Trophoblast cell (in vitro differentiated cells and primary cell): ENCODE measurements at regions not wholly inside any gene's neighbourhood (a gene's known extent, or its start where the extent isn't known, plus 50 kb on each side); places are given as distances from the start of the nearest gene placed in this dataset.

Experiments
- DNase-seq, 2 donors: peaks; one replicate each; pipeline ENCODE4 v3.0.0-alpha.2; 2016
- H2AFZ ChIP-seq: 2 replicates; pipeline ENCODE4 v1.6.1; 2013; ENCODE audit warnings: low read length, moderate library complexity, mild to moderate bottlenecking; ENCODE audit not compliant: insufficient read depth, poor library complexity
- H2AK5ac ChIP-seq: 2 replicates; pipeline ENCODE4 v1.6.1; 2013; ENCODE audit warnings: mild to moderate bottlenecking, low read length
- H2BK120ac ChIP-seq: 2 replicates; pipeline ENCODE4 v1.6.1; 2013; ENCODE audit warnings: low read length, mild to moderate bottlenecking, moderate library complexity; ENCODE audit not compliant: insufficient read depth, poor library complexity
- H2BK12ac ChIP-seq: 2 replicates; pipeline ENCODE4 v1.6.1; 2013; ENCODE audit warnings: mild to moderate bottlenecking, low read length, moderate library complexity
- H2BK5ac ChIP-seq: 2 replicates; pipeline ENCODE4 v1.6.1; 2013; ENCODE audit warnings: low read length, low read depth, moderate library complexity, mild to moderate bottlenecking; ENCODE audit not compliant: poor library complexity
- H3K14ac ChIP-seq: 2 replicates; pipeline ENCODE4 v1.6.1; 2013; ENCODE audit warnings: mild to moderate bottlenecking, low read length
- H3K18ac ChIP-seq: 2 replicates; pipeline ENCODE4 v1.6.1; 2013; ENCODE audit warnings: mild to moderate bottlenecking, low read length
- H3K23ac ChIP-seq: 2 replicates; pipeline ENCODE4 v1.6.1; 2013; ENCODE audit warnings: low read length
- H3K27ac ChIP-seq: 2 replicates; pipeline ENCODE4 v1.5.1; 2013; ENCODE audit warnings: low read depth, mild to moderate bottlenecking, inconsistent platforms, low read length, moderate library complexity
- H3K27me3 ChIP-seq: 2 replicates; pipeline ENCODE4 v1.6.1; 2013; ENCODE audit warnings: inconsistent platforms, mild to moderate bottlenecking, low read length, moderate library complexity; ENCODE audit not compliant: insufficient read depth
- H3K36me3 ChIP-seq, 2 experiments: 1 replicate in 1 of 2; 2 replicates in 1 of 2; pipeline ENCODE4 v1.6.1; 2013; ENCODE audit warnings: low read length in 2 of 2, mild to moderate bottlenecking in 2 of 2, moderate library complexity in 1 of 2; ENCODE audit not compliant: insufficient read depth in 2 of 2, control insufficient read depth in 1 of 2
- H3K4ac ChIP-seq: 2 replicates; pipeline ENCODE4 v1.6.1; 2013; ENCODE audit warnings: low read depth, mild to moderate bottlenecking, low read length, moderate library complexity
- H3K4me1 ChIP-seq, 2 experiments: 1 replicate in 1 of 2; 2 replicates in 1 of 2; pipeline ENCODE4 v1.6.1; 2013; ENCODE audit warnings: low read length in 2 of 2, mild to moderate bottlenecking in 2 of 2, moderate library complexity in 1 of 2; ENCODE audit not compliant: insufficient read depth in 2 of 2, control insufficient read depth in 1 of 2
- H3K4me2 ChIP-seq: 2 replicates; pipeline ENCODE4 v1.6.1; 2013; ENCODE audit warnings: inconsistent platforms, mild to moderate bottlenecking, low read length, moderate library complexity
- H3K4me3 ChIP-seq: 2 replicates; pipeline ENCODE4 v1.5.1; 2013; ENCODE audit warnings: mild to moderate bottlenecking, low read depth, low read length, inconsistent platforms
- H3K79me1 ChIP-seq: one replicate; pipeline ENCODE4 v1.6.1; 2013; ENCODE audit warnings: low read length
- H3K79me2 ChIP-seq: 2 replicates; pipeline ENCODE4 v1.6.1; 2013; ENCODE audit warnings: low read length, mild to moderate bottlenecking; ENCODE audit not compliant: control insufficient read depth, insufficient read depth, poor library complexity
- H3K9ac ChIP-seq: 2 replicates; pipeline ENCODE4 v1.6.1; 2013; ENCODE audit warnings: mild to moderate bottlenecking, low read length
- H3K9me3 ChIP-seq: 2 replicates; pipeline ENCODE4 v1.6.1; 2013; ENCODE audit warnings: low read depth, mild to moderate bottlenecking, control low read depth, inconsistent platforms, low read length; ENCODE audit not compliant: insufficient read depth
- H4K12ac ChIP-seq: 2 replicates; pipeline ENCODE4 v1.6.1; 2013; ENCODE audit warnings: low read depth, mild to moderate bottlenecking, low read length, moderate library complexity
- H4K8ac ChIP-seq: 2 replicates; pipeline ENCODE4 v1.6.1; 2013; ENCODE audit warnings: low read depth, mild to moderate bottlenecking, low read length, moderate library complexity
- H4K91ac ChIP-seq: one replicate; pipeline ENCODE4 v1.6.1; 2013; ENCODE audit warnings: low read depth, mild to moderate bottlenecking, low read length, moderate library complexity
- WGBS: extraction: QIAGEN DNeasy Blood & Tissue Kit; methylation state at CpG from one replicate; pipeline ENCODE4 v1.1.7; 2013; ENCODE audit warnings: missing lambda C conversion rate; ENCODE audit not compliant: insufficient read length, insufficient coverage; ENCODE audit errors: extremely low coverage; 5-methylcytosine and 5-hydroxymethylcytosine counted together

GRCh38 chr3:110343376-110343775 is 728.2 kb upstream of the NECTIN3 start:
- peak in 1 of 2 donors; percentile 3 for DNase-seq
- Histone ChIP-seq H3K9me3 (no peaks in the 10 kb centered on the region), H3K9ac (no peak overlapping the region), H2AFZ (no peak overlapping the region), H2BK12ac (no peak overlapping the region), H3K23ac (no peak overlapping the region), H3K4me2 (no peak overlapping the region), H4K8ac (no peak overlapping the region), H3K18ac (no peak overlapping the region), H3K14ac (no peak overlapping the region), H3K27ac (peak overlapping the region; percentile 50), H3K27me3 (no peaks in the 10 kb centered on the region), H2BK120ac (no peak overlapping the region), H4K91ac (no peak overlapping the region), H3K79me2 (no peaks in the 10 kb centered on the region), H3K79me1 (peaks cover 4% of the 10 kb centered on the region), H2BK5ac (no peak overlapping the region), H3K4me1 (peaks cover 0 to 4% of the 10 kb centered on the region in 2 experiments), H4K12ac (no peak overlapping the region), H3K36me3 (no peaks in the 10 kb centered on the region), H3K4me3 (no peak overlapping the region), H2AK5ac (no peak overlapping the region), H3K4ac (no peak overlapping the region)
- WGBS = no CpG with 5 or more reads among the region's 3 CpGs

DNA sequence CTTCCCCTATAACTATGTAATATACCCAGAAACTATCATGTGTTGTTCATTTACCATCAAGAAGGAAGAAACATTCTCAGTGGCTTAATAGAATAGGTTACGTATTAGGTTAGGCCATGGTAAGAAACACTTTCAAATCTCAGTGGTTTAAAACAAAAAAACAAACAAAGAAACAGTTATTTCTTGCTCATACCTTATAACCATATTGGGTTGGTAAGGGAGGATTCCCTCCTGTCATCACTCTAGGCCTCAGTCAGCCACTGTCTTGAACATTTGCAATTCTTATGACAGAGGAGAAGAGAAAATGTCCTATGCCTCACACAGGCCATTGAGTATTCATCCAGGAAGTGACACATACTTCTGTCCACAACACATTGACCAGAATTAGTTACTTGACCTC is 727.7 kb upstream of the NECTIN3 start:
- Histone ChIP-seq H3K18ac (no peak overlapping the region), H3K23ac (no peak overlapping the region)
- WGBS = no CpG with 5 or more reads among the region's 1 CpG

DNA sequence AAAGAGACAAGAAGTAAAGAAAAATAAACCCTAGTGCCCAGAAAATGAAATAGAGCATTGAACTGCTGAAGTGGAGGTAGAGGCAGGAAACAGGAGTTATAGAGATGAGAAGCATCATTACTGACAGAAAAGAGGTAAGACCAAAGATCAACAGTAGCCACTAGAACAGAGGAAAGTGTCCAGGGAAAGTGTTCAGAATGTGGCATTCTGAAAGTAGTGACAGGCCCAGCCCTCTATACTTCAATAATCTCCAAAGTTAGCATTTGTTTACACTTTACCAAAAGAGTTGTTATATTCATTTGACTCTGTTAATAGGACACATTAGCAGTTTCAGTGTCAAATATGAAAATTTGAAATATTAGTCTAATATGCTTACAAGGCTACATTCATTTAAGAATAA is 727.1 kb upstream of the NECTIN3 start:
- Histone ChIP-seq H2BK12ac (no peak overlapping the region), H3K79me2 (no peaks in the 10 kb centered on the region), H3K27ac (peak overlapping the region; percentile 43), H2BK120ac (no peak overlapping the region), H2AFZ (no peak overlapping the region), H2AK5ac (no peak overlapping the region), H4K91ac (no peak overlapping the region), H3K36me3 (no peaks in the 10 kb centered on the region), H3K4me2 (no peak overlapping the region), H4K8ac (no peak overlapping the region), H3K4ac (no peak overlapping the region), H3K9ac (no peak overlapping the region), H4K12ac (no peak overlapping the region), H3K27me3 (no peaks in the 10 kb centered on the region), H3K4me3 (no peak overlapping the region), H3K79me1 (peaks cover 4% of the 10 kb centered on the region), H3K4me1 (peaks cover 0 to 4% of the 10 kb centered on the region in 2 experiments), H3K18ac (no peak overlapping the region), H3K14ac (no peak overlapping the region), H3K23ac (no peak overlapping the region), H3K9me3 (no peaks in the 10 kb centered on the region), H2BK5ac (no peak overlapping the region)
- DNase-seq = no peak

More for the DNA sequence above, 727.7 kb upstream of the NECTIN3 start:
- H3K9ac ChIP-seq = no peak overlapping the region
- no peaks in the 10 kb centered on the region for H3K27me3 ChIP-seq
- no peak overlapping the region for H4K12ac ChIP-seq
- H3K4me2 ChIP-seq = no peak overlapping the region
- peak overlapping the region; percentile 50 for H3K27ac ChIP-seq
- DNase-seq = no peak
- no peak overlapping the region for H2AFZ ChIP-seq
- H3K14ac ChIP-seq = no peak overlapping the region
- no peaks in the 10 kb centered on the region for H3K9me3 ChIP-seq
- H3K79me2 ChIP-seq = no peaks in the 10 kb centered on the region
- no peak overlapping the region for H4K8ac ChIP-seq
- peaks cover 4% of the 10 kb centered on the region for H3K79me1 ChIP-seq
- peak overlapping the region; percentile 42 for H2BK12ac ChIP-seq
- H3K4me1 ChIP-seq = peaks cover 0 to 4% of the 10 kb centered on the region in 2 experiments
- no peak overlapping the region for H4K91ac ChIP-seq
- H3K4ac ChIP-seq = no peak overlapping the region
- no peak overlapping the region for H2BK5ac ChIP-seq
- H3K36me3 ChIP-seq = no peaks in the 10 kb centered on the region
- H2BK120ac ChIP-seq = no peak overlapping the region
- no peak overlapping the region for H3K4me3 ChIP-seq
- H2AK5ac ChIP-seq = no peak overlapping the region

DNA sequence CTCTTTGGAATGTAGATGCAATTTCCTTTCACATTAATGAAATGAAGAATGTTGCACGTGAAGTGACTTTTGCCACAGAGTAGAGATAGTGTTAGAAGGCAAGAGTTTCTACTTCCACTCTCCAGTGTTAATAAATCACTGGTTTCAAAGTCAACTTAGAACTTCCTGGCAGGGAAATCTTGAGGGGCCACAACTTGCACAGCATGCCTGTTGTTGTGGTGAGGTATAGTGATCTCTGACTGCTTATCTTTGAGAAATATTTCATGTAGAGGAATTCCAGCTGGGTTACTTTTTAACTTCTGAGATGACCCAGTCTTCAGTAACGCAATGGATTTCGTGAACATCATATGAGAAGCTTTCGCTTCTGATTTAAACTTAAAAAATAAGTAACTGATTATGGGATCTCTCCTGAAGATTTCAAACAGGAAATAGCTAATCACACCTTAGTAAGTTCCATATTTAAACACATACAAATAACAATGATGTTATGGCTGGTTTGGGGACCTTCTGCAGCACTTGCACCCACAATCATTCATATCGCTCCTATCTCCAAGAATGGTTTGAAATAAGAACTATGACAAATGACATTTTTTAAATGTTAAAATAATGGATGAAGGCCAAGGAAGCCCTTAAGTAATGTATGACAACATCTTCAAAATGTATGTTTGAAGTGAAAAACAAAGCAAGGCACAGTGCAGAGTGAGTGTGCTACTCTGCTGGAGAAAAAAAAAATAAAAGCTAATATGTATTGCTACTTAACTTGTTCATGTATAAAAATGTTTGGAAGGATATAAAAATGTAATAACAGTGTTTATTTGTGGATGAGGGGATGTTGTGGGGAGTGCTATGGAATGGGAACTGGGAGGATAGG is 726.5 kb upstream of the NECTIN3 start:
- Histone ChIP-seq H3K4me2 (no peak overlapping the region), H3K79me2 (no peaks in the 10 kb centered on the region), H3K27ac (no peak overlapping the region), H2BK5ac (no peak overlapping the region), H2BK120ac (no peak overlapping the region), H2AFZ (no peak overlapping the region), H3K9ac (no peak overlapping the region), H3K4me3 (no peak overlapping the region), H4K8ac (no peak overlapping the region), H3K4ac (no peak overlapping the region), H2AK5ac (no peak overlapping the region), H3K36me3 (no peaks in the 10 kb centered on the region), H3K9me3 (no peaks in the 10 kb centered on the region), H3K4me1 (peaks cover 0 to 4% of the 10 kb centered on the region in 2 experiments), H4K12ac (no peak overlapping the region), H2BK12ac (no peak overlapping the region), H4K91ac (no peak overlapping the region), H3K23ac (no peak overlapping the region), H3K14ac (no peak overlapping the region), H3K18ac (no peak overlapping the region), H3K79me1 (peaks cover 4% of the 10 kb centered on the region), H3K27me3 (no peaks in the 10 kb centered on the region)
- DNase-seq = no peak
- no CpG with 5 or more reads among the region's 5 CpGs for WGBS
